GM21529 (cell line): ENCODE measurements at regions not wholly inside any gene's neighbourhood (a gene's known extent, or its start where the extent isn't known, plus 50 kb on each side); places are given as distances from the start of the nearest gene placed in this dataset.

Experiments
- ATAC-seq: cut with Tn5 transposase; IDR thresholded peaks from one replicate; pipeline ENCODE4 v1.9.1; 2021; ENCODE audit not compliant: unreplicated experiment

GRCh38 chr17:69761767-69762321 is 313.2 kb upstream of the KCNJ16 start:
- ATAC-seq = no peak

- ATAC-seq = no peak
Measured at GRCh38 chr17:69762359-69762758, 312.7 kb upstream of the KCNJ16 start.

- ATAC-seq = no peak
Measured at GRCh38 chr17:69762766-69763165, 312.3 kb upstream of the KCNJ16 start.

GRCh38 chr17:69763503-69763902 is 311.5 kb upstream of the KCNJ16 start:
- ATAC-seq = no peak

- no peak for ATAC-seq
Measured at GRCh38 chr17:69764146-69764545, 310.9 kb upstream of the KCNJ16 start.

- no peak for ATAC-seq
Measured at GRCh38 chr17:69769050-69769449, 306.0 kb upstream of the KCNJ16 start.

- no peak for ATAC-seq
Measured at GRCh38 chr17:69773081-69773480, 301.9 kb upstream of the KCNJ16 start.

GRCh38 chr17:69779378-69780214 is 295.4 kb upstream of the KCNJ16 start:
- ATAC-seq = no peak

GRCh38 chr17:69783865-69784264 is 291.2 kb upstream of the KCNJ16 start:
- ATAC-seq = no peak

- no peak for ATAC-seq
Measured at GRCh38 chr17:69788957-69789356, 286.1 kb upstream of the KCNJ16 start.

- no peak for ATAC-seq
Measured at GRCh38 chr17:69796078-69796477, 278.9 kb upstream of the KCNJ16 start.

- no peak for ATAC-seq
Measured at GRCh38 chr17:69800870-69801269, 274.2 kb upstream of the KCNJ16 start.

- ATAC-seq = no peak
Measured at GRCh38 chr17:69801368-69801767, 273.7 kb upstream of the KCNJ16 start.

GRCh38 chr17:69802045-69802740 is 272.8 kb upstream of the KCNJ16 start:
- ATAC-seq = no peak

- no peak for ATAC-seq
Measured at GRCh38 chr17:69809331-69809730, 265.7 kb upstream of the KCNJ16 start.

- no peak for ATAC-seq
Measured at GRCh38 chr17:69810326-69810965, 264.6 kb upstream of the KCNJ16 start.

- no peak for ATAC-seq
Measured at GRCh38 chr17:69812240-69812837, 262.7 kb upstream of the KCNJ16 start.

GRCh38 chr17:69814031-69814430 is 261.0 kb upstream of the KCNJ16 start:
- ATAC-seq = no peak

- ATAC-seq = no peak
Measured at GRCh38 chr17:69815406-69815805, 259.6 kb upstream of the KCNJ16 start.

- ATAC-seq = no peak
Measured at GRCh38 chr17:69818467-69818866, 256.6 kb upstream of the KCNJ16 start.
